ENCODE measurements at regions not wholly inside any gene's neighbourhood (a gene's known extent, or its start where the extent isn't known, plus 50 kb on each side); places are given as distances from the start of the nearest gene placed in this dataset.

DNA sequence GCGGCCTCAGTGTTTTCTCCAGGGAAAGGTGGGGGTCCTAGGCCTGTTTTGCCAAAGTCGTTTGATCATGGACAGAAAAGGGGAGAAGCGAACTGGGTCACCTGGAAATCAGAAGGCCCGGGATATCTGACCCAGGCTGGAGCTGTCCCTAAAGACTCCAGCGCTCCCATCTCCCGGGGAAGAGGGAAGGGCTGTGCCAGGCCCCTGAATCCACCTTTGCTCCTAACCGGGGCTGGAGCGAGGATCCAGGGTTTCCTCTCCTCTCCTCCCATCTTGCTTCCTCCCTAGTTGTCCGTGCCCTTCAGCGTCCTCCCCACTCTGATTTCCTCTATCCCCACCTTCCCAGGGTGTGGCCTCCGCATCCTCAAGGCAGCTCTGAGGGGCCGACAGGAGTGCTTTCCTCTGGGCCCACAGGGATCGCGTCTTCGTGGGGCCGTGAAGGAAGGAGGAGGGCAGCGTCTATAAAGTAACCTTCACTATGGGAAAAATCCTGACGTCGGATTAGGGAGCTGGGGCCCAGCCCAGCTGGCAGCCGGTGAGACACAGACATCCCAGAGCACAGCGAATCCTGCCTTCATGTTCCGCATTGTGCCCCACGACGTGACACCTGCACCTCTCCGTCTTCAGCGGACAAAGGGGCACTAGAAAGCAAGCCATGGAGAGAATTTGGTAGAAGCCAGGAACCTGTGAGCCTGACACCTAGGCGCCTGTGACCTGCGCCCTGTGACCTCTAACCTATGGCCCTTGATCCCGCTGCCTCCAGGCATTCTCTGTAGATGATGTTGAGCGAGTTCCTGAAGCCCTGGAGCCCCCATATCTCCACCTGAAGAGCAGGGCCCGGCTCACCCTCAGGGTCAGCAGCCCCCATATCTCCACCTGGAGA, 212.7 kb upstream of the SALL3 start:
- ATAC-seq, result no peak
- Histone ChIP-seq H3K4me2 (ENCODE audit: low read depth, low read length) (no peak overlapping the region), H3K27me3 (ENCODE audit: control insufficient read depth in 1 of 2, insufficient read depth in 2 of 2, low read length in 2 of 2) (peaks cover 12 to 58% of the 10 kb centered on the region in 2 experiments), H3K9ac (ENCODE audit: insufficient read depth, low read depth, low read length) (no peak overlapping the region), H3K9me3 (ENCODE audit: low read length) (no peaks in the 10 kb centered on the region), H4K20me1 (ENCODE audit: insufficient read depth, low read length) (no peaks in the 10 kb centered on the region), H3K27ac (ENCODE audit: extremely low read length, insufficient read depth, low read length) (no peak overlapping the region), H3K36me3 (replicated peaks in 1 of 2; ENCODE audit: control insufficient read depth in 1 of 2, insufficient read depth in 2 of 2, low read length in 2 of 2) (no peaks in the 10 kb centered on the region), H2AFZ (ENCODE audit: low read length) (no peak overlapping the region), H3K4me1 (ENCODE audit: insufficient read depth, low read length) (peaks cover 13% of the 10 kb centered on the region), H3K4me3 (replicated peaks in 1 of 3; ENCODE audit: insufficient read depth in 1 of 3, low read depth in 2 of 3, low read length in 3 of 3) (no peak overlapping the region), H3K79me2 (ENCODE audit: insufficient read depth, low read length) (no peaks in the 10 kb centered on the region)
- WGBS (ENCODE audit: low lambda C conversion rate), result 53% methylated on average over 21 of the region's 31 CpGs
- TF ChIP-seq IRF2 (CRISPR knock-in tag; IDR thresholded peaks at IDR 0.05), result no peak
- TF ChIP-seq, protein P1, sequence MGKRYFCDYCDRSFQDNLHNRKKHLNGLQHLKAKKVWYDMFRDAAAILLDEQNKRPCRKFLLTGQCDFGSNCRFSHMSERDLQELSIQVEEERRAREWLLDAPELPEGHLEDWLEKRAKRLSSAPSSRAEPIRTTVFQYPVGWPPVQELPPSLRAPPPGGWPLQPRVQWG (CRISPR knock-in tag; IDR thresholded peaks at IDR 0.05; ENCODE audit: borderline replicate concordance, low read depth), result no peak
- TF ChIP-seq, protein P2, sequence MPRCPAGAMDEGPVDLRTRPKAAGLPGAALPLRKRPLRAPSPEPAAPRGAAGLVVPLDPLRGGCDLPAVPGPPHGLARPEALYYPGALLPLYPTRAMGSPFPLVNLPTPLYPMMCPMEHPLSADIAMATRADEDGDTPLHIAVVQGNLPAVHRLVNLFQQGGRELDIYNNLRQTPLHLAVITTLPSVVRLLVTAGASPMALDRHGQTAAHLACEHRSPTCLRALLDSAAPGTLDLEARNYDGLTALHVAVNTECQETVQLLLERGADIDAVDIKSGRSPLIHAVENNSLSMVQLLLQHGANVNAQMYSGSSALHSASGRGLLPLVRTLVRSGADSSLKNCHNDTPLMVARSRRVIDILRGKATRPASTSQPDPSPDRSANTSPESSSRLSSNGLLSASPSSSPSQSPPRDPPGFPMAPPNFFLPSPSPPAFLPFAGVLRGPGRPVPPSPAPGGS (CRISPR knock-in tag; IDR thresholded peaks at IDR 0.05), result no peak
- no peak for TF ChIP-seq ZNF781 (CRISPR knock-in tag; IDR thresholded peaks at IDR 0.05; ENCODE audit: borderline replicate concordance, not compliant biosample characterization)
- no peak for TF ChIP-seq MTA1 (CRISPR knock-in tag; IDR thresholded peaks at IDR 0.05; ENCODE audit: borderline replicate concordance)
- no peak for TF ChIP-seq SETDB1 (CRISPR knock-in tag; IDR thresholded peaks at IDR 0.05; ENCODE audit: borderline replicate concordance)
- no peak for TF ChIP-seq HDAC6 (IDR thresholded peaks at IDR 0.05; ENCODE audit: low read depth, low read length)
- DNase-seq (ENCODE audit: low spot score), result no peak
- no TSS peak for BruUV-seq (replicated peaks)
- intact Hi-C loops (cut with micrococcal nuclease; ENCODE audit: unreplicated experiment) (no loop called here), in situ Hi-C loops (cut with HindIII; ENCODE audit: extremely low pct_ligation_motif_present, low pct_unique_long_range_greater_than_20kb) (no loop called here)
- no peak for FAIRE-seq
- ChIA-PET CTCF (ENCODE audit: low intra/inter-chr PET ratio, low total read pairs) (no interaction called here), POLR2A (no interaction called here)

Data from HepG2 (cell line).